ENCODE measurements at regions not wholly inside any gene's neighbourhood (a gene's known extent, or its start where the extent isn't known, plus 50 kb on each side); places are given as distances from the start of the nearest gene placed in this dataset.

DNA sequence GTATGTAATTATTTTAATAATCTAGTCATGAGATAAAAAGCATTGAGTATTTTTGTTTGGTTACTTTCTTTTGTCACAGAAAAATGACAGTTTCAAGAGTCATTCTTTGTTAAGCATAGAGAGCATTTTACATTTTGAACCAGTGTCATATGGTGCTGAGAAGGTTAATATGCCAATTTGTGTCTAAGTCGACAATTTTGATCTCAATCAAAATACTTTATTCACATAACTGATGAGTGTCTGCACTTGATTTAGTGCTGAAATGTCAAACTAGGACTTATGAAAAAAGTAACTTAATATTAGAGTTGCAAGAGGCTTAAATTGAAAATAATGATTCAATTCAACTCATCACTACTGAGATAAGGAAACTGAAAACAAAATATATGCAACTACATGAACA is 1804.6 kb upstream of the ACO1 start:
- H2BK15ac ChIP-seq (ENCODE audit: low read length): no peak overlapping the region
- H3K23ac ChIP-seq (ENCODE audit: insufficient read length): no peak overlapping the region
- no peak overlapping the region for H2BK12ac ChIP-seq (ENCODE audit: low read depth, low read length)
- no peak overlapping the region for H3K56ac ChIP-seq (replicated peaks; ENCODE audit: insufficient read length, low read depth, low read length)
- peaks cover 0 to under 1% of the 10 kb centered on the region in 2 experiments; a peak in 1 of 4 replicates for H3K9me3 ChIP-seq (ENCODE audit: insufficient read depth in 2 of 2, low read depth in 1 of 2, low read length in 1 of 2)
- no peaks in the 10 kb centered on the region for H3K79me2 ChIP-seq (ENCODE audit: control insufficient read depth in 1 of 2, insufficient read depth in 2 of 2, low read length in 2 of 2)
- no peak overlapping the region for H3K4me3 ChIP-seq (ENCODE audit: extremely low read depth in 1 of 4, insufficient read depth in 2 of 4, low read depth in 3 of 4, low read length in 4 of 4)
- H4K20me1 ChIP-seq (replicated peaks in 1 of 2; ENCODE audit: control insufficient read depth in 1 of 2, insufficient read depth in 2 of 2, low read length in 2 of 2): no peaks in the 10 kb centered on the region
- no peak overlapping the region for H2BK120ac ChIP-seq (replicated peaks; ENCODE audit: low read depth, low read length)
- H3K79me1 ChIP-seq (ENCODE audit: low read depth, low read length): no peaks in the 10 kb centered on the region
- no peak overlapping the region for H2BK5ac ChIP-seq (ENCODE audit: low read depth, low read length)
- no peak overlapping the region for H3K18ac ChIP-seq (ENCODE audit: extremely low read depth, low read length)
- no peak overlapping the region for H3K27ac ChIP-seq (ENCODE audit: low read depth, low read length)
- H3K14ac ChIP-seq (ENCODE audit: insufficient read length): no peak overlapping the region
- TF ChIP-seq, protein P1, sequence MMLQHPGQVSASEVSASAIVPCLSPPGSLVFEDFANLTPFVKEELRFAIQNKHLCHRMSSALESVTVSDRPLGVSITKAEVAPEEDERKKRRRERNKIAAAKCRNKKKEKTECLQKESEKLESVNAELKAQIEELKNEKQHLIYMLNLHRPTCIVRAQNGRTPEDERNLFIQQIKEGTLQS (IDR thresholded peaks at IDR 0.05; ENCODE audit: insufficient read depth, low read depth, low read length): no peak
- no peak for TF ChIP-seq SRF (IDR thresholded peaks at IDR 0.05; ENCODE audit: low read depth, low read length)
- no peak for TF ChIP-seq HDAC6 (IDR thresholded peaks at IDR 0.05; ENCODE audit: low read depth, low read length)
- no peak for TF ChIP-seq EGR1 (IDR thresholded peaks at IDR 0.05; ENCODE audit: borderline replicate concordance, low read depth, low read length)
- TF ChIP-seq SP4 (IDR thresholded peaks at IDR 0.05; ENCODE audit: low read length): no peak
- no peak for TF ChIP-seq BRCA1 (IDR thresholded peaks at IDR 0.05; ENCODE audit: low read depth, low read length)
- TF ChIP-seq JUND (IDR thresholded peaks at IDR 0.05; ENCODE audit: low read length): no peak
- TF ChIP-seq ZNF274 (IDR thresholded peaks at IDR 0.05; ENCODE audit: borderline replicate concordance, extremely low read depth, low read length): no peak
- no peak for TF ChIP-seq TEAD4 (IDR thresholded peaks at IDR 0.05; ENCODE audit: low read depth, low read length)
- no peak for TF ChIP-seq FOSL1 (IDR thresholded peaks at IDR 0.05; ENCODE audit: insufficient read depth, low read depth, low read length)
- TF ChIP-seq NANOG (IDR thresholded peaks at IDR 0.05; ENCODE audit: insufficient read depth, low read depth, low read length, poor library complexity, severe bottlenecking): no peak
- TF ChIP-seq TAF7 (optimal IDR thresholded peaks at IDR 0.05; ENCODE audit: borderline replicate concordance, low read depth, low read length): no peak
- no peak for TF ChIP-seq SUZ12 (IDR thresholded peaks at IDR 0.05; ENCODE audit: low read length)
- TF ChIP-seq GABPA (IDR thresholded peaks at IDR 0.05; ENCODE audit: borderline replicate concordance, insufficient read depth, low read length): no peak
- H2BK20ac ChIP-seq (ENCODE audit: low read length): no peak overlapping the region
- no peak for FAIRE-seq
- H4K8ac ChIP-seq (ENCODE audit: extremely low read depth, insufficient read depth, low read length): no peak overlapping the region
- no peak overlapping the region for H3K4me2 ChIP-seq (ENCODE audit: insufficient read depth in 1 of 2, low read depth in 2 of 2, low read length in 2 of 2)
- CTCF ChIA-PET (ENCODE audit: partially characterized antibody): no interaction called here
- POLR2A ChIA-PET (ENCODE audit: partially characterized antibody): no interaction called here
- no peak overlapping the region for H2AK5ac ChIP-seq (ENCODE audit: low read depth, low read length)
- H4K91ac ChIP-seq (replicated peaks; ENCODE audit: insufficient read length, low read length): no peak overlapping the region
- no peak overlapping the region for H2AFZ ChIP-seq (ENCODE audit: low read length)
- no peak overlapping the region for H3K9ac ChIP-seq (replicated peaks in 1 of 4; ENCODE audit: extremely low read depth in 1 of 4, low read depth in 3 of 4, low read length in 3 of 4)
- H3K4ac ChIP-seq (replicated peaks; ENCODE audit: insufficient read length, low read depth, low read length): no peak overlapping the region
- WGBS, 2 experiments (ENCODE audit: extremely low coverage in 1 of 2, insufficient coverage in 1 of 2, insufficient read length in 1 of 2, insufficient replicate concordance in 2 of 2, low coverage in 1 of 2, low lambda C conversion rate in 2 of 2, missing lambda C conversion rate in 1 of 2): 88% methylated on average over 1 of the region's 1 CpG; no CpG with 5 or more reads in 1 of the 2 experiments
- no peaks in the 10 kb centered on the region for H3K36me3 ChIP-seq (ENCODE audit: control insufficient read depth in 2 of 4, insufficient read depth in 4 of 4, low read length in 3 of 4)
- H3K23me2 ChIP-seq (ENCODE audit: low read depth, low read length): no peaks in the 10 kb centered on the region
- no peak overlapping the region for H4K5ac ChIP-seq (ENCODE audit: insufficient read length, low read depth, low read length)
- no peaks in the 10 kb centered on the region for H3K4me1 ChIP-seq (replicated peaks in 1 of 4; ENCODE audit: control insufficient read depth in 3 of 4, insufficient read depth in 4 of 4, low read length in 3 of 4)
- H3K27me3 ChIP-seq (replicated peaks in 1 of 4; ENCODE audit: control insufficient read depth in 3 of 4, extremely low read depth in 1 of 4, insufficient read depth in 3 of 4, low read length in 3 of 4): no peaks in the 10 kb centered on the region
- DNase-seq (ENCODE audit: low read depth in 1 of 2, low spot score in 2 of 2): no peak
